Activated CD8-positive, alpha-beta T cell treated with anti-CD3 and anti-CD28 coated beads, Interleukin-2, amount 10 ng/mL, durations not matched to agents 7 days and 5 days (primary cell): ENCODE measurements at regions not wholly inside any gene's neighbourhood (a gene's known extent, or its start where the extent isn't known, plus 50 kb on each side); places are given as distances from the start of the nearest gene placed in this dataset.

Experiments used
- ATAC-seq: fragments of 150-1000 bp; cut with Tn5 transposase; one replicate; pipeline ENCODE4 v1.10.0; 2021; ENCODE audit warnings: moderate library complexity
- CTCF ChIA-PET: fragments of 350-600 bp; sonication (Branson Sonifier 250); formaldehyde crosslinking; loops from one replicate; lab custom pipeline; 2021; ENCODE audit warnings: antibody characterized with exemption; lab: Charles Lee
- POLR2A ChIA-PET: fragments of 350-600 bp; sonication (Branson Sonifier 250); formaldehyde crosslinking; loops from one replicate; lab custom pipeline; 2021; ENCODE audit warnings: antibody characterized with exemption; lab: Charles Lee
- DNase-seq: peaks from one replicate; pipeline ENCODE4 v3.0.0-alpha.2; 2020
- H3K27ac Mint-ChIP-seq: one replicate; pipeline ENCODE4 v1.8.0; 2021; ENCODE audit warnings: mild to moderate bottlenecking, mixed read lengths
- H3K27me3 Mint-ChIP-seq: one replicate; pipeline ENCODE4 v1.8.0; 2021; ENCODE audit warnings: low read depth, mixed read lengths
- H3K36me3 Mint-ChIP-seq: one replicate; pipeline ENCODE4 v1.8.0; 2021; ENCODE audit warnings: low read depth, mixed read lengths
- H3K4me1 Mint-ChIP-seq: one replicate; pipeline ENCODE4 v1.8.0; 2021; ENCODE audit warnings: low read depth, mixed read lengths
- H3K4me3 Mint-ChIP-seq: one replicate; pipeline ENCODE4 v1.8.0; 2021; ENCODE audit warnings: mild to moderate bottlenecking, mixed read lengths
- H3K9me3 Mint-ChIP-seq: one replicate; pipeline ENCODE4 v1.8.0; 2022; ENCODE audit warnings: mixed read lengths; ENCODE audit not compliant: insufficient read depth

DNA sequence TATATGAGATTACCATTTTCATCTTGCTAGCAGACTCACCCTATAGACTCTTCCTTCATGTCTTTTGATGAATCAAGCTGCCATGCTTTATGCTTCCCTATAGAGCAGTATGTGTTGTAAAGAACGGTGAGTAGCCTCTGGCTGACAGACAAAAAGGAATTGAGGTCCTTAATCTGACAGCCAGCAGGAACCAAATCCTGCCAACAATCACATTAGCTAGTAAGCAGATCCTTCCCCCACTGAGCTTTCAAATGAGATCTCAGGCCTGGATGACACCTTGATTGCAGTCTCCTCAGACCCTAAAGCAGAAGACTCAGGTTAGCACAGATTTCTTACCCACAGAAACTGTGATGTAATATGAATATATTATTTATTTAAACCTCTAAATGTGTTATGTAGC is 577.0 kb downstream of the CDH11 start:
- Mint-ChIP-seq H3K4me1 (no peaks in the 10 kb centered on the region), H3K4me3 (no peak overlapping the region), H3K9me3 (peaks cover 13% of the 10 kb centered on the region), H3K27me3 (no peaks in the 10 kb centered on the region), H3K36me3 (no peaks in the 10 kb centered on the region), H3K27ac (no peak overlapping the region)
- ChIA-PET POLR2A (no interaction called here), CTCF (no interaction called here)
- DNase-seq, result no peak
- ATAC-seq, result no peak

DNA sequence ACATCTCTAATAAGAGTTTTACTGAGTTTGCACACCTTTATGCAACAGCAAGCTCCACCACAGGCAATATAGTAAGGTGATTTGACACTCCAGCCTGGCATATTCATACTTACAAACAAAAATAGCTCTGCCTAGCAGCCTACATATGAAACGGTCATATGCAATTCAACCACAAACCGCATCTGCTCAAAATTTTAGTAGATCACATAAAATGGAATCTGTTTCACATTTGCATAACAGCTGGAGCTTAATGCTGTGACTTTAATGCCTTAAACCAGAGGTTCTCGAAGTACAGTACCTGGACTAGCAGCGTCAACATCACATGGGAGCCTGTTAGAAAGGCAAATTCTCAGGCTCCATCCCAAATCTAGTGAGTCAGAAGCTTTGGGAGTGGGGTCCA is 578.4 kb downstream of the CDH11 start:
- Mint-ChIP-seq H3K36me3 (no peaks in the 10 kb centered on the region), H3K9me3 (peaks cover 12% of the 10 kb centered on the region)
- POLR2A ChIA-PET, result no interaction called here

DNA sequence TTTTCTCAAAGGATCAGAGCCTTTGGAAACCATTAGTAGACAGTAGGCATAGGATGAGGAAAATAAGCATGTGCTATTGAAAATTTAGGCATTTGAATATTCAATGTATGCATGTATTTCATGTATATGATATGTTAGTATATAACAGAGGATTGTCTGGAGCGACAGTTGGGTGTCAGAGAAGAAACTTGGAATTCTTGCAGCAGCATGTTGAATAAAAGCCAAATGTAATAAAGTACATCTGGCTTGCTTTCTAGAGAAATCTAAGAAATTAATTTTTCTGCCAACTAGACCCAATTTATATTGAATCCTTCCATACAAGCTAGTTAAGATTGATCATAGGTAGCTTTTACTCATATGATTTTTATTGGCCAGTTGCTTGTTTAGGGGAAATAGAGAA is 578.8 kb downstream of the CDH11 start:
- Mint-ChIP-seq H3K36me3 (no peaks in the 10 kb centered on the region), H3K4me3 (no peak overlapping the region), H3K4me1 (no peaks in the 10 kb centered on the region), H3K9me3 (peaks cover 11% of the 10 kb centered on the region), H3K27ac (no peak overlapping the region), H3K27me3 (no peaks in the 10 kb centered on the region)
- ChIA-PET POLR2A (no interaction called here), CTCF (no interaction called here)
- ATAC-seq (no peak), DNase-seq (no peak)

More for the DNA sequence above, 578.4 kb downstream of the CDH11 start:
- ATAC-seq, result no peak
- no peak for DNase-seq
- CTCF ChIA-PET, result no interaction called here
- Mint-ChIP-seq H3K4me3 (no peak overlapping the region), H3K4me1 (no peaks in the 10 kb centered on the region), H3K27ac (no peak overlapping the region), H3K27me3 (no peaks in the 10 kb centered on the region)

DNA sequence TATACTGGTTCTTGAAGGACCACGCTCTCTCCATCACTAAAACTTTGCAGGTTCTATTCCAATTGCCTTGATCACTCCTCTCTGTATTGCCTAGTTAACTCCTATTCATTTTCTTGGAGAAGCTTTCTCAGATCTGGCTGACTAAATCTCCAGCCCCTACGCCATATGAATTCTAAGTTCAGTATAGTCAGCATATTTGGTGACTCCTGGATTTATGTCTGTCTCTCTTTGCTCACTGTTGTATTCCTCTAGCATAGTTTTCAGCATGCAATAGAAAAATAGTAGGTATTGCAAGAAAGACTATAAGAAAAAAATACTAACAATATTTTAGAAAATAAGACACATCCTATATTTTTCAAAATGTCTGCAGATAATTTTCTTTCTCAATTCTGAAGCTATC is 579.7 kb downstream of the CDH11 start:
- POLR2A ChIA-PET, result no interaction called here
- CTCF ChIA-PET, result no interaction called here
- no peak overlapping the region for H3K4me3 Mint-ChIP-seq
- DNase-seq, result no peak
- no peaks in the 10 kb centered on the region for H3K36me3 Mint-ChIP-seq
- no peak for ATAC-seq
- H3K9me3 Mint-ChIP-seq, result peaks cover 14% of the 10 kb centered on the region
- no peaks in the 10 kb centered on the region for H3K27me3 Mint-ChIP-seq
- H3K27ac Mint-ChIP-seq, result no peak overlapping the region
- H3K4me1 Mint-ChIP-seq, result no peaks in the 10 kb centered on the region

DNA sequence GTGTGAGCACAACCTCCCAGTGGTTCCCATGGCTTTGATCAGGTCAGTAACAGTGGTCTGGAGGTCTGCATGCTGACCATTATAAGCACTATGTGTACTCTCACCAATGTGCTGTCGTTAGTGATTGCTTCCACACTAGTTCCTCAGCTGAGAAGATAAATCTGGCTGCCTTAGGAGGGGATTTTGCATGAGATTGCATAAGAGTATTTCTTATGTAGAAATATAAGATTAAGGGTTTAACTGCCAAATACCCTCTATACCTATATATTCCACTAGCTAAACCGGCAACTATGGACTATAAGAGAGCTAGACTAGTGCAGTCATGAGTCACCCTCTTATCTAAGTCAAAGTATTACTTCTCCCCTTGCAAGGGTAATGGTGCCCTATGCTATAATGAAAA is 580.2 kb downstream of the CDH11 start:
- H3K36me3 Mint-ChIP-seq, result no peaks in the 10 kb centered on the region

DNA sequence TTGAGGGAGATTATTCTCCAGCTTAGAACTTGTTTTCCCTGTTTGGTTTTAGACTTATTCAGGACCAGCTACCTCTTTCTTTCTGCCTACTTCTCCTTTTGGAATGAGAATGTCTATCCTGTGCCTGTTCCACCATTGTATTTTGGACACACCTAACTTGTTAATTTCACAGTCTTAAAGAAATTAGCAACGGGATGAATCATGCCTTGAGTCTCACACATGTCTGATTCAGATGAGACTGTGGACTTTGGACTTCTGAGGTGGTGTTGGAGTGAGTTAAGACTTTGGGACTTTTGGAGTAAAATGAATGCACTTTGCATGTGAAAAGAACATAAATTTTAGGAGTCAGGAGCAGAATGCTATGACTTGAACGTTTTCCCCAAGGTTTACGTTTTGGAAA is 581.4 kb downstream of the CDH11 start:
- Mint-ChIP-seq H3K4me1 (no peaks in the 10 kb centered on the region), H3K36me3 (no peaks in the 10 kb centered on the region), H3K27ac (no peak overlapping the region), H3K4me3 (no peak overlapping the region), H3K27me3 (no peaks in the 10 kb centered on the region), H3K9me3 (peaks cover 20% of the 10 kb centered on the region)
- CTCF ChIA-PET, result no interaction called here
- DNase-seq (no peak), ATAC-seq (no peak)
- POLR2A ChIA-PET, result no interaction called here

More for the DNA sequence above, 580.2 kb downstream of the CDH11 start:
- Mint-ChIP-seq H3K27me3 (no peaks in the 10 kb centered on the region), H3K9me3 (peaks cover 15% of the 10 kb centered on the region), H3K4me3 (no peak overlapping the region), H3K27ac (no peak overlapping the region), H3K4me1 (no peaks in the 10 kb centered on the region)
- ChIA-PET CTCF (no interaction called here), POLR2A (no interaction called here)
- no peak for DNase-seq
- ATAC-seq, result no peak

DNA sequence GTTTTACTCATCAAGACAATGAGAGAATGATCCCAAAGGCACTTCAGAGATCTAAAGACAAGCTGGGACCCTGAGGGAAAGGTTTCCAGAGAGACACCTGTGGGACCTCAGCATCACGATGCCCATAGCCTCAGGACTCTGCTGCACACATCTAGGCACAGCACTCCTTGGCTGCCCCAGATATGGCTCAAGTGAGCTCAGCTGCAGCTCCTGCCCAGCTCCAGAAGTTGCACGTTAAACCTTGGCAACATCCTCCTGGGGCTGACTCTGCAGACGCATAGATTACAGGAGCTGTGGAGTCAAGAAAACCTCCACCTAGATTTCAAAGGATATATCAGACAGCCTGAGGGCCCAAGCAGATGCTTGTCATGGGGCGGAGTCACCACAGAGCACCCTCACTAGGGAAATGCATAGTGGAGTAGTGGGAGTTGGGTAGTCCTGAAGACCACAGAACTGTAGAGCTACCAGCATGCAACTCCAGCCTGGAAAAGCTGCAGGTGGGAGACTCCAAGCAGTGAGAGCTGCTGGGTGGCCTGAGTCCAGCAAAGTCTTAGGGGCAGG is 582.0 kb downstream of the CDH11 start:
- H3K4me1 Mint-ChIP-seq, result no peaks in the 10 kb centered on the region
- ChIA-PET CTCF (no interaction called here), POLR2A (no interaction called here)
- no peak for ATAC-seq
- H3K27me3 Mint-ChIP-seq, result no peaks in the 10 kb centered on the region
- H3K36me3 Mint-ChIP-seq, result no peaks in the 10 kb centered on the region
- no peak overlapping the region for H3K4me3 Mint-ChIP-seq
- DNase-seq, result no peak
- H3K9me3 Mint-ChIP-seq, result peaks cover 24% of the 10 kb centered on the region
- H3K27ac Mint-ChIP-seq, result no peak overlapping the region

DNA sequence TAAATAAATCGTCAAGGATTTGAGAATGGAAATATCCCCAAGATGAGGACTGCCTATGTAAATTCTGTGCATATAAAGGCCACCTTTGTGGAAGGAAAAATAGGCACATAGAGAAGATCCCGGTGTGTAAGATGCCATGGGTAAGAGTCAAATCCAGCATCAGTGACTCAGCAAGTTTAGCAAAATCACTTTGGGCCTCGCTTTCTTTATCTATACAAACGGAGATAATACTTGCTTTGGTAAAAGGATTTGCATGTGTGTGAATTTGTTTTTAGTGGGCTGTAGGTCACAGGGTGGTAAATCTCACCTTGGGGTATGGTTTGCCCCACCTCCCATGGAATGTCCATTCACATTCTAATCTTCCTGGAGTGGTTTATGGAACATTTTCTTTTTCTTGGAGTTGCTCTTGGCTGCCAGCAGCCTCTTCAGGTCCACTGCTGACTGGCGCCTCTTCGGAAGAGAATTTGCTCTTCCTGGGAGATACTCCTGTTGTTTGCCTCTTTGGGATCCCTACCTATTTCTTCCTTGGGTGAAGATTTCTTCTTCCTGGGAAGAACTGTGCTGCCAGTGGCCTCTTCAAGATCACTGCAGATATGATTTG is 587.6 kb downstream of the CDH11 start:
- Mint-ChIP-seq H3K27ac (no peak overlapping the region), H3K4me1 (no peaks in the 10 kb centered on the region), H3K4me3 (no peak overlapping the region), H3K27me3 (no peaks in the 10 kb centered on the region), H3K9me3 (peaks cover 35% of the 10 kb centered on the region), H3K36me3 (no peaks in the 10 kb centered on the region)
- ChIA-PET POLR2A (no interaction called here), CTCF (no interaction called here)
- DNase-seq (no peak), ATAC-seq (no peak)

DNA sequence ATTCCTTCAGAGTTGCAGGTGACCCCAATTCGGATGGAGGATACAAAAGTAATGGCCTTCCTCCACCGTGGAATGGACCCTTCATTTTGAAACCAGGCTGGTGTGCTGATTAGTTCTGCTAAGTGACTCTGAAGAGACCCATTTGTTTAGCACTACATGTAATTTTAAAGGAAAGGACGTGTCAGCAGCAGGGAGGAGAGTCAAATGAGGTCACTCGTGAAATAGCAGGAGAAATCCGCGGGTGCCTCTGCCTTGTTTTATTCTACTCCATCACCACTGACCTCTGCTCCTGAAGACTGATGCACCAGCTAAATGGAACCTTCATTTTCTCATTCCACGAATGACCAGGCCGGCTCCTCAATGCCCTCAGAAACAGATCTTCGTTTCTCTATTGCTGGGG is 589.2 kb downstream of the CDH11 start:
- Mint-ChIP-seq H3K4me3 (no peak overlapping the region), H3K27me3 (no peaks in the 10 kb centered on the region), H3K9me3 (peaks cover 27% of the 10 kb centered on the region)

DNA sequence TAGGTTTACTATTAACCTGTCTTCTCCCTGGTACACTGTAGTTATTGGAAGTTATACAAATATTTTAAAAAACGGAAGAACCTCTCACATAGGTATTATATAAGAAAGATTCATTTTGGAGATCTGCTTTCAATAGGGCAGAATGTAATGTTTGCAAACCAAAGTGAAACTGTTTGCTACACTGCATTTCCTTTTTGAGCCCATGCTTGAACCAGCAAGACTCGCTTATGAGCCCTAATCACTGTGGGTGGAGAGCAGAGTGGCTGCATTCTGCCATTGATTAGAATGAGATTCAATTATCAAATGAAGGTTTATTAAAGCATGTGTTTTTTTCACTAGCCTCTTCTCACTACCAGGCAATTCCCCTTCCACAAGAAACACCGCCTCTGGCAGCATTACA is 589.7 kb downstream of the CDH11 start:
- Mint-ChIP-seq H3K4me3 (no peak overlapping the region), H3K36me3 (no peaks in the 10 kb centered on the region), H3K4me1 (no peaks in the 10 kb centered on the region), H3K27me3 (no peaks in the 10 kb centered on the region), H3K27ac (no peak overlapping the region), H3K9me3 (peaks cover 24% of the 10 kb centered on the region)
- ATAC-seq, result no peak
- no peak for DNase-seq
- ChIA-PET CTCF (no interaction called here), POLR2A (no interaction called here)

More for the DNA sequence above, 589.2 kb downstream of the CDH11 start:
- ATAC-seq (no peak), DNase-seq (no peak)
- no peaks in the 10 kb centered on the region for H3K36me3 Mint-ChIP-seq
- no peaks in the 10 kb centered on the region for H3K4me1 Mint-ChIP-seq
- no peak overlapping the region for H3K27ac Mint-ChIP-seq
- CTCF ChIA-PET, result no interaction called here
- POLR2A ChIA-PET, result no interaction called here

DNA sequence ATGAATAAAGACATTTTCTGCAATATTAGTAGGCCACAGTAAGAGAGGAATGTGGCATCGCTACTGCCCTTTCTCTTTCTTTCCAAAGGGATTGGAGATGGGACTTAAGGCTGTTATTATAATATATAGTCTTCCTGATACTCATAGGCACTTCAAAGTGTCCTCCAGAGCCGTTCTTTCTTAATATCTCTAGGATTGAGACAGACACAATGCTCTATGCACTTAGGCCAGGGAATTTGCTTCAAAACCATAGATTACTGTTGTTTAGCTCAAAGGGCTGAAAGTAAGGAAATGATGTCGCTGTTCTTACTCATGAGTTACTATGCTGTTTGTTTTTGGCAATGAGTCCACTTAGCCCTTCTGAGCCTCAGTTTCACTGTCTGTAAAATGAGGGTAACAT is 590.5 kb downstream of the CDH11 start:
- Mint-ChIP-seq H3K27me3 (no peaks in the 10 kb centered on the region), H3K4me1 (no peaks in the 10 kb centered on the region), H3K4me3 (no peak overlapping the region), H3K36me3 (no peaks in the 10 kb centered on the region), H3K27ac (no peak overlapping the region), H3K9me3 (peaks cover 22% of the 10 kb centered on the region)
- DNase-seq, result no peak
- ChIA-PET CTCF (no interaction called here), POLR2A (no interaction called here)
- ATAC-seq, result no peak

DNA sequence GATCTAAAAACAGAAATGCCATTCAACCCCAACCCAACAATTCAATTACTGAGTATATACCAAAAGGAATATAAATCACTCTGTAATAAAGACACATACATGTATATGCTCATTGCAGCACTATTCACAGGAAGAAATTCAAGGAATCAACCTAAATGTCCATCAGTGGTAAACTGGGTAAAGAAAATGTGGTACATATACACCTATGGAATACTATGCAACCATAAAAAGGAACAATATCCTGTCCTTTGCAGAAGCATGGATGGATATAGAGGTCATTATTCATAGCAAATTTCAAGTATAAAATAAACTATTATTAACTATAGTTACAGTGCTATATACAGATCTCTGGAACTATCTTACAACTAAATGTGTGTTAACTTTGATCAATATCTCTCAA is 599.3 kb downstream of the CDH11 start:
- H3K27me3 Mint-ChIP-seq, result no peaks in the 10 kb centered on the region
- no peak overlapping the region for H3K4me3 Mint-ChIP-seq
- H3K4me1 Mint-ChIP-seq, result no peaks in the 10 kb centered on the region
- peaks cover 3% of the 10 kb centered on the region for H3K9me3 Mint-ChIP-seq
- no peaks in the 10 kb centered on the region for H3K36me3 Mint-ChIP-seq
- ChIA-PET CTCF (no interaction called here), POLR2A (no interaction called here)
- ATAC-seq (no peak), DNase-seq (no peak)
- H3K27ac Mint-ChIP-seq, result no peak overlapping the region

DNA sequence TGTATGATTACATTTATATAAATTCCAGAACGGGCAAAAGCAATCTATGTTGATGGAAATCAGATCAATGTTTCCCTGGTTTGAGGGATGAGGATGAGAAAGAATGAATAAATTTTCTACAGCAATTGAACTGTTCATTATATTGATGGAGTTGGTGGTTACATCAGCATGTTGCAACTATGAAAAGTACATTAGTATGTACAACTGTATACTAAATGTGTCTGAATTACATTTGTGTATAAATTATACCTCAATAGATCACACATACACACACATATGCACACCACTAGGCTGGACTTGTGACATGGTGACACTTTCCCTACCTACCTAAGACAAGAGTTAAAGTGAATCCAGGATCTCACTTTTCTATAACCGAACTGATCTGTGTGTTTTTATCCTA is 608.0 kb downstream of the CDH11 start:
- CTCF ChIA-PET, result no interaction called here
- no peaks in the 10 kb centered on the region for H3K36me3 Mint-ChIP-seq
- H3K9me3 Mint-ChIP-seq, result no peaks in the 10 kb centered on the region
- POLR2A ChIA-PET, result no interaction called here
- ATAC-seq (no peak), DNase-seq (no peak)
- H3K4me3 Mint-ChIP-seq, result no peak overlapping the region
- H3K27me3 Mint-ChIP-seq, result no peaks in the 10 kb centered on the region
- no peaks in the 10 kb centered on the region for H3K4me1 Mint-ChIP-seq
- no peak overlapping the region for H3K27ac Mint-ChIP-seq
